Left colon (tissue), 2 donors: ENCODE measurements at regions not wholly inside any gene's neighbourhood (a gene's known extent, or its start where the extent isn't known, plus 50 kb on each side); places are given as distances from the start of the nearest gene placed in this dataset.

Source experiments
- ATAC-seq: fragments of 200-7000 bp; cut with Tn5 transposase; one replicate; pipeline ENCODE4 v1.9.1; 2020; ENCODE audit warnings: mild to moderate bottlenecking, moderate library complexity
- DNase-seq, 2 donors: peaks; one replicate each; pipeline ENCODE4 v3.0.0-alpha.2; 2020
- intact Hi-C, 2 donors: fragments of 100-400 bp; cut with DNase I in 1 of 2; cut with micrococcal nuclease in 1 of 2; formaldehyde crosslinking; loops; one replicate each; pipeline versions ENCODE4 v1.11.2 to v1.14.0; 2022; cut with DNase I, micrococcal nuclease
- donor health status: DM: no; HTN: no; CAD: no.
- donor health status: DM: yes; HTN: yes; CAD: no.

GRCh38 chr5:66517351-66517750 lies 78.8 kb upstream of the MAST4 start:
- intact Hi-C loops: no loop called here
- ATAC-seq (no peak), DNase-seq (no peak)

GRCh38 chr5:66518052-66518451 lies 78.1 kb upstream of the MAST4 start:
- intact Hi-C loops: no loop called here
- DNase-seq (no peak), ATAC-seq (no peak)

- DNase-seq (no peak), ATAC-seq (no peak)
- intact Hi-C loops: no loop called here
Measured at GRCh38 chr5:66518753-66519152, 77.4 kb upstream of the MAST4 start.

- ATAC-seq (no peak), DNase-seq (no peak)
- intact Hi-C loops: no loop called here
Measured at GRCh38 chr5:66519626-66520025, 76.6 kb upstream of the MAST4 start.

GRCh38 chr5:66520854-66521253 lies 75.3 kb upstream of the MAST4 start:
- no peak for ATAC-seq

GRCh38 chr5:66527478-66528035 lies 68.6 kb upstream of the MAST4 start:
- ATAC-seq (no peak), DNase-seq (no peak)
- intact Hi-C loops: no loop called here

More at GRCh38 chr5:66520854-66521253, 75.3 kb upstream of the MAST4 start:
- intact Hi-C loops: no loop called here
- DNase-seq: no peak

GRCh38 chr5:66529182-66529581 lies 67.0 kb upstream of the MAST4 start:
- ATAC-seq (no peak), DNase-seq (no peak)
- intact Hi-C loops: no loop called here

- intact Hi-C loops: no loop called here
- ATAC-seq (no peak), DNase-seq (no peak)
Measured at GRCh38 chr5:66529704-66530103, 66.5 kb upstream of the MAST4 start.

- intact Hi-C loops: no loop called here
- no peak for DNase-seq
- no peak for ATAC-seq
Measured at GRCh38 chr5:66538126-66538525, 58.1 kb upstream of the MAST4 start.

GRCh38 chr5:66538531-66538930 lies 57.7 kb upstream of the MAST4 start:
- intact Hi-C loops: no loop called here
- ATAC-seq: no peak
- DNase-seq: no peak

GRCh38 chr5:66540078-66540477 lies 56.1 kb upstream of the MAST4 start:
- DNase-seq: no peak
- intact Hi-C loops: no loop called here
- no peak for ATAC-seq

GRCh38 chr5:66542711-66543110 lies 53.5 kb upstream of the MAST4 start:
- DNase-seq (no peak), ATAC-seq (no peak)
- intact Hi-C loops: no loop called here
